ENCODE measurements at regions not wholly inside any gene's neighbourhood (a gene's known extent, or its start where the extent isn't known, plus 50 kb on each side); places are given as distances from the start of the nearest gene placed in this dataset.

GRCh38 chr4:45846016-45846415 lies 277.8 kb downstream of the GABRG1 start:
- Histone ChIP-seq H3K27me3 (ENCODE audit: control insufficient read depth in 4 of 4, insufficient read depth in 4 of 4, low read length in 3 of 4) (no peaks in the 10 kb centered on the region), H3K4me3 (ENCODE audit: low read depth in 1 of 3, low read length in 3 of 3) (no peak overlapping the region), H3K27ac (ENCODE audit: low read depth in 1 of 2, low read length in 2 of 2) (no peak overlapping the region), H3K4me1 (ENCODE audit: control insufficient read depth in 4 of 4, insufficient read depth in 4 of 4, low read length in 3 of 4) (no peaks in the 10 kb centered on the region), H3K9me3 (ENCODE audit: control insufficient read depth in 4 of 4, low read length in 3 of 4) (no peaks in the 10 kb centered on the region), H3K36me3 (ENCODE audit: control insufficient read depth in 4 of 4, insufficient read depth in 3 of 4, low read depth in 1 of 4, low read length in 3 of 4) (no peaks in the 10 kb centered on the region), H3K9ac (ENCODE audit: low read depth in 1 of 2, low read length in 2 of 2) (no peak overlapping the region)
- WGBS, result 90% methylated on average over 1 of the region's 1 CpG
- TF ChIP-seq HNF4A (conservative IDR thresholded peaks at IDR 0.05), result no peak
- no peak for TF ChIP-seq FOXA1 (IDR thresholded peaks at IDR 0.05)
- TF ChIP-seq, protein P1, sequence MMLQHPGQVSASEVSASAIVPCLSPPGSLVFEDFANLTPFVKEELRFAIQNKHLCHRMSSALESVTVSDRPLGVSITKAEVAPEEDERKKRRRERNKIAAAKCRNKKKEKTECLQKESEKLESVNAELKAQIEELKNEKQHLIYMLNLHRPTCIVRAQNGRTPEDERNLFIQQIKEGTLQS (IDR thresholded peaks at IDR 0.05), result no peak
- TF ChIP-seq FOXA2 (IDR thresholded peaks at IDR 0.05), result no peak
- TF ChIP-seq JUND (IDR thresholded peaks at IDR 0.05), result no peak
- TF ChIP-seq HNF4G (IDR thresholded peaks at IDR 0.05), result no peak
- TF ChIP-seq RAD21 (IDR thresholded peaks at IDR 0.05), result no peak
- no peak for TF ChIP-seq EGR1 (IDR thresholded peaks at IDR 0.05; ENCODE audit: low read depth in 2 of 2)
- TF ChIP-seq, protein P2, sequence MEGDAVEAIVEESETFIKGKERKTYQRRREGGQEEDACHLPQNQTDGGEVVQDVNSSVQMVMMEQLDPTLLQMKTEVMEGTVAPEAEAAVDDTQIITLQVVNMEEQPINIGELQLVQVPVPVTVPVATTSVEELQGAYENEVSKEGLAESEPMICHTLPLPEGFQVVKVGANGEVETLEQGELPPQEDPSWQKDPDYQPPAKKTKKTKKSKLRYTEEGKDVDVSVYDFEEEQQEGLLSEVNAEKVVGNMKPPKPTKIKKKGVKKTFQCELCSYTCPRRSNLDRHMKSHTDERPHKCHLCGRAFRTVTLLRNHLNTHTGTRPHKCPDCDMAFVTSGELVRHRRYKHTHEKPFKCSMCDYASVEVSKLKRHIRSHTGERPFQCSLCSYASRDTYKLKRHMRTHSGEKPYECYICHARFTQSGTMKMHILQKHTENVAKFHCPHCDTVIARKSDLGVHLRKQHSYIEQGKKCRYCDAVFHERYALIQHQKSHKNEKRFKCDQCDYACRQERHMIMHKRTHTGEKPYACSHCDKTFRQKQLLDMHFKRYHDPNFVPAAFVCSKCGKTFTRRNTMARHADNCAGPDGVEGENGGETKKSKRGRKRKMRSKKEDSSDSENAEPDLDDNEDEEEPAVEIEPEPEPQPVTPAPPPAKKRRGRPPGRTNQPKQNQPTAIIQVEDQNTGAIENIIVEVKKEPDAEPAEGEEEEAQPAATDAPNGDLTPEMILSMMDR (IDR thresholded peaks at IDR 0.05; ENCODE audit: low read depth, low read length, missing input control), result no peak
- no peak for TF ChIP-seq GABPA (IDR thresholded peaks at IDR 0.05 in 1 of 2, conservative IDR thresholded peaks at IDR 0.05 in 1 of 2)
- no peak for TF ChIP-seq REST (IDR thresholded peaks at IDR 0.05)
- TF ChIP-seq TAF1 (conservative IDR thresholded peaks at IDR 0.05), result no peak
- TF ChIP-seq SP1 (IDR thresholded peaks at IDR 0.05), result no peak
- TF ChIP-seq RXRA (IDR thresholded peaks at IDR 0.05), result no peak
- no peak for TF ChIP-seq YY1 (IDR thresholded peaks at IDR 0.05)
- no peak for TF ChIP-seq ZBTB33 (IDR thresholded peaks at IDR 0.05)
- no peak for TF ChIP-seq NR2F2 (IDR thresholded peaks at IDR 0.05)
- no peak for DNase-seq (ENCODE audit: low spot score)

- 63% methylated on average over 2 of the region's 2 CpGs for WGBS
- H3K27me3 ChIP-seq (ENCODE audit: control insufficient read depth in 4 of 4, insufficient read depth in 4 of 4, low read length in 3 of 4), result no peaks in the 10 kb centered on the region
These were observed 282.1 kb downstream of the GABRG1 start for GRCh38 chr4:45841791-45842190.

More at GRCh38 chr4:45841791-45842190, 282.1 kb downstream of the GABRG1 start:
- TF ChIP-seq HNF4G (IDR thresholded peaks at IDR 0.05), result no peak
- TF ChIP-seq, protein P1 (IDR thresholded peaks at IDR 0.05), result no peak
- Histone ChIP-seq H3K9ac (ENCODE audit: low read depth in 1 of 2, low read length in 2 of 2) (no peak overlapping the region), H3K9me3 (ENCODE audit: control insufficient read depth in 4 of 4, low read length in 3 of 4) (no peaks in the 10 kb centered on the region), H3K4me3 (ENCODE audit: low read depth in 1 of 3, low read length in 3 of 3) (no peak overlapping the region), H3K27ac (ENCODE audit: low read depth in 1 of 2, low read length in 2 of 2) (no peak overlapping the region), H3K36me3 (ENCODE audit: control insufficient read depth in 4 of 4, insufficient read depth in 3 of 4, low read depth in 1 of 4, low read length in 3 of 4) (no peaks in the 10 kb centered on the region), H3K4me1 (ENCODE audit: control insufficient read depth in 4 of 4, insufficient read depth in 4 of 4, low read length in 3 of 4) (no peaks in the 10 kb centered on the region)
- DNase-seq (ENCODE audit: low spot score), result no peak

Measured in liver (tissue), 8 donors.